Stimulated activated CD4-positive, alpha-beta T cell treated with anti-CD3 and anti-CD28 coated beads, Interleukin-1b, Interleukin-23, amount 100 ng/mL, for 1 hour (primary cell): ENCODE measurements at regions not wholly inside any gene's neighbourhood (a gene's known extent, or its start where the extent isn't known, plus 50 kb on each side); places are given as distances from the start of the nearest gene placed in this dataset.
"Not testable (repeated sequence)": the region's sequence is repeated elsewhere in the genome, so short reads cannot be mapped to it uniquely, and the experiment has no call there.

Experiments
- DNase-seq, 2 donors: peaks; one replicate each; pipeline ENCODE4 v3.0.0-alpha.2; 2020; ENCODE audit warnings: low read depth in 2 of 2

DNA sequence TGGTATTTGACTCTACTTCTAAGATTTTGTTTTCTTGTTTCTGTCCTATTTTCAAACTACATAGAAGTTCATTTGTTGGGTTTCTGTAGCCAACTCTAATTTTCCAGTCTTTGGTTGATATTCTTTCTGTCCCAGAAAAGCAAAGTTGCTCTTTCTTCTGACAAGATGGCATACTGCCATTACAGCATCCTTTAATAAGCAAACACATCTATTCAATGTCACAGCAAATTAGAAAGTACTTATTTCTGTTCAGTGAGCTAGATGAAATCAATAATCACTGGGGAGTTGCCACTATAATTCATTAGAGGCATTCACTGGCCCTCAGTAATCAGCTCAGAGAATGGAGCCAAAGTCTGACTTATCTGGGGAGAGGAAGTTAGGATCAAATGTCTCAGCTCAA is 1258.0 kb upstream of the IGFBP7 start:
- no peak for DNase-seq

DNA sequence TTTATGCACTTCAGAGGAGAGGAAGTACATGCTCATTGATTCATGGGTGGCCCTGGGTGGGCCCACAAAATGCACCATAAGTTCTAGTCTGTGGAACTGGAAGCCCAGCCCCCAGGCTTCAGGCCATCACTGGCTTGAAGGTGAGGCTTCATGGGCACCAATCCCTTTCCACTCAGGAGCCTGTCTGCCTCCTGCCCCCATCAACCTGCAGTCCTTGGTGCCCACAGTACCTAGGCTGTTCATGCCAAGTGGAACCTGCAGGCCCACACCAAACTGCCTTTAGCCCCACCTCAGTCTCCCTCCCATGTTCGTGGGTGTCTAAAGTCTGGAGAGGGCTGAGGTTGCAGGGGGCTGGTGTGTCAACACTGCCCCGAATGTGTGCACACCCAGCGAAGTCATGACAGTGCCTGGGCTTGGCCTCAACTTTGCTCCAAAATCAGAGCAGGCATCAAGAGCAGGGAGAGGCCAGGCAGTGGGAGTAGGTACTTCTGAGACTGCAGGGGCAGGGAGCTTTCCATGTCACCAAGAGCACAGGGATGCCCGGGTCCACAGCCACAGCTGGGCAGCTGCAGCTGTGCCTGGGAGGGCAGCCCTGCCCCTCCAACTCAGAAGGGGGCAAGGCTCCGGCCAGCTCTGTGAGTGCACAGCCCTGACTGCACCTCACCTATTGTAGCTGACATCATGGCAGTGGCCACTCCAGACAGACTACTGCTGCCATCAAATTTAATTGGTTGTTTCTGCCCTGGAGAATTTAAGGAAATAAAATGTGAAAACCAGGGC is 1250.4 kb upstream of the IGFBP7 start:
- no peak for DNase-seq

DNA sequence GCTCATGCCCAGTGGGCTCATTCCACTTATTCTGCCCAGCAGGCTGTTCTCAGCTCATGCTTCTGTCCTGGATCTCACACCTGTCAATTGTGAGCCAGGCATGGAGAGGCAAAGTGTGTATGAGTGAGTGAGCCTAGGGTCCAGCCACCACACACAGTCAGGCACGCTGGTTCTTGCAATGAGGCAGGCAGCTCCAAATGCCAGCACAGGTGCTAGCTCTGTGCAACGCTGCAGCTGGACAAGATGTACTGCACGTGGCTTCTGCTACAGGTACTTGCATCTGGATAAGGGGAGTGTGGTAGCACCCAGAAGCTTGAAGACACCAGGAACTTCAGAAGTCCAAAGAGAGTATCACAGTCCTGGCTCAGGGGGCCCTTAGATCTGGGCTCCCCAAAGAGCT is 1249.4 kb upstream of the IGFBP7 start:
- no peak for DNase-seq

DNA sequence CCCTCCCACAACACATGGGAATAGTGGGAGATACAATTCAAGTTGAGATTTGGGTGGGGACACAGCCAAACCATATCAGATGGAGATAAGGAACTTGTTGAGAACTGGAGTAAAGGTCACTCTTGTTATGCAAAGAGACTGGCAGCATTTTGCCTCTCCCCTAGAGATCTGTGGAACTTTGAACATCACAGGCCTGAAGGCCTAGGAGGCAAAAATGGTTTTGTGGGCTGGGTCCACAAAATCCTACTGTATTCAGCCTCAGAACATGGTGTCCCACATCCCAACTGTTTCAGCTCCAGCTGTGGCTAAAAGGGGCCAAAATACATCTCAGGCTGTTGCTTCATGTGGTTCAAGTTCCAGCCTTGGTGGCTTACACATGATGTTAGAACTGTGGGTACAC is 1247.8 kb upstream of the IGFBP7 start:
- no peak for DNase-seq

DNA sequence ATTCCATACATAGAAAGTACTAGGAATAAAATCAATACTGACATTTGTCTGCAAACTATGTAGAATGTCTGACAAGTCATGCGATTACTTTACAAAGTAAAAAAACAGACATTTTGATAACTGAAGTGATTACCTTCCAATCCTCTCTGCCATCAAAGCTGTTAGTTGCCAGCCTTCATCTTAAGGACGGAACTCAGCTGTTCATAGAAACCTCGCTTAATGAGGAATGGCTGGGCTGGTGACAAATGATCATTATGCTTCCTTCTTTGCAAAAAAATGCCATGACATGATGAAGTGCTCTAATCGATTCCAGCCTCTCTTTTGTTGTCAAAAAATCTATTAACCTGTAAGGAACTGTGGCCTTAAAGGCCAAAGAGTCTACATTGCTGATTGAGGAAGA is 1214.9 kb upstream of the IGFBP7 start:
- no peak for DNase-seq

DNA sequence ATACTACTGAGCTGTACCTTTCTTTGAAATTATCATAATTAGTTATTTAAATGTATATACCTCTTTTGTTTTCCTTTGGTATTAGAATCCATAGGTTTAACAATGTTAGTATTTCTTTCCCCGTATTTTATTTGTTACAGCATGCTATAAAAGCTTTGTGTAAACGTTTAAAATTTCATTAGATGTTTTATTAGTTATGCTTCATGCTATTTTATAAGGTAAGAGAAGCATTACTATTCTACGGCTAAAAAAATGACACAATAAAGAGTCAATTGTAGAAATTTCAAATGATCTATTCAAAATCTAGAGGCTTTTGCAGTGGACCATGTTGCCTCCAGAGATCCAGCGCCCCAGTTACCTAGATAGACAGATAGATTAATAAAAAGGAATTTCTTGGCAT is 1203.3 kb upstream of the IGFBP7 start:
- DNase-seq, result no peak

DNA sequence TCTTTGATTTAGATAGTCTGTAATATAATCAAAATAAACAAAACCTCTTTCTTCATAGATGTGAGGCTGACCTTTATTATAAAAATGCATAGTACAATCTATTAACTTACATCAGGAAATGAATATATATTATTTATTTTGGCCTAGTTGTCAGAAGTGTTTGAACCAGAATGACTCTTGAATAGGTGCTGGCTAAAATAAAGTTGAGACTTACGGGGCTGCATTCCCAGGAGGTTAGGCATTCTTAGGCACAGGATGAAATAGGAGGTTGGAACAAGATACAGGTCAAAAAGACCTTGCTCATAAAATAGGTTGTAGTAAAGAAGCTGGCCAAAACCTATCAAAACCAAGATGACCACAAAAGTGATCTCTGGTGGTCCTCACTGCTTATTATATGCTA is 1193.3 kb upstream of the IGFBP7 start:
- no peak for DNase-seq

DNA sequence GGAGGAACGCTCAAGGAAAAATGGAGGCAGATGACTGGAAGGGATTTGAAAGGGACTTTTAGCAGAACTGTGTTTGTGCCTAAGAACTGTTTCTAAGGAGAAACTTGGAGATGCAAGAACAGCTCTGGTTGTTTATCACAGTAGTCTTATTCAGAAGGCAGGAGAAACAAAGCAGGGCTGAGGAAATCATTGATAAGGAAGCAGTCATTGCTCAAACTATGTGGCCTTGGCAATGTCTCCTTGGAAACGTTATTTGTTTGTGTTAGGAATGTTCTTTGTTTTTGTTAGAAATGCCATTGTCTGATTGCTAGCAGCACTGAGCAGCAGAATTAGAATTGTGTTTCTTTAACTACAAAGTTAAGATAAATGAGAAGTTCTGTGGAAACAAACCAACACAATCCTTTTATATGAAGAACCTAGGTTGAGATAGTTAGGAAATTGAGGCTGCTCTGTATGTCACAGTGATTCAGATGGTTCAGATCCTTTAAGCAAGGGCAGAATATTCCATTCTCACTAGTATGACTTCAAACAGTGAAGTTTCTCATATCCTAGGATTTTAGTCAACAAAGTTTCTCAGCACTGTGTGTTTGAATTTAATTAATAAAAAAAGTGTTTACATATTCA is 1191.3 kb upstream of the IGFBP7 start:
- DNase-seq, result no peak

DNA sequence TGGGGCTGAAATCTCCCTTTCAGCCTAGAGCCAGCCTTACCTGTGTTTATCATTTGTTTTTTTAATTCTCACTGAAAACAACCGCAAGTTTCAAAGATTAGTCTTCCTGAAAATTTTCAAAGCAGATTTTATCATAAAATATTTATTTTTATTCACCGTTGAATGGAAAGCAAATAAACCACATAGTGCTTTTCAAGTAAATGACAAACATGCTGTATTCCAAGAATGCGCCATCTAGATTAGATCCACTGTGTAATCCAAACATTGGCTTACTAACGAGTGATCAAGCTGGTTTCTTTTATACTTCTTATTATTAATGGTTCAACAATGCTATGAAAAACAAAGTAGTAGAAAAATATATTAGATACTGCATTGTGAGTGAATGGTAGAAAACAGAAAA is 1176.2 kb upstream of the IGFBP7 start:
- DNase-seq, result no peak

DNA sequence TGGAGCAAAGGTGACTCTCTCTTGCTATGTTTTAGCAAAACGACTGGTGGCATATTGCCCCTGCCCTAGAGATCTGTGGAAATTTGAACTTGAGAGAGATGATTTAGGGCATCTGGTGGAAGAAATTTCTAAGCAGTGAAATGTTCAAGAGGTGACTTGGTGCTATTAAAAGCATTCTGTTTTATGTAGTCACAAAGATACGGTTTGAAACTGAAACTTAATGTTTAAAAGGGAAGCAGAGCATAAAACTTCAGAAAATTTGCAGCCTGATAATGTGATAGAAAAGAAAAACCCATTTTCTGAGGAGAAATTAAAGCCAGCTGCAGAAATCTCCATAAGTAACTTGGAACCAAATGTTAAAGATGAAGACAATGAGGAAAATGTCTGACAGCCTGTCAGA is 1170.7 kb upstream of the IGFBP7 start:
- DNase-seq, result not testable (repeated sequence)

DNA sequence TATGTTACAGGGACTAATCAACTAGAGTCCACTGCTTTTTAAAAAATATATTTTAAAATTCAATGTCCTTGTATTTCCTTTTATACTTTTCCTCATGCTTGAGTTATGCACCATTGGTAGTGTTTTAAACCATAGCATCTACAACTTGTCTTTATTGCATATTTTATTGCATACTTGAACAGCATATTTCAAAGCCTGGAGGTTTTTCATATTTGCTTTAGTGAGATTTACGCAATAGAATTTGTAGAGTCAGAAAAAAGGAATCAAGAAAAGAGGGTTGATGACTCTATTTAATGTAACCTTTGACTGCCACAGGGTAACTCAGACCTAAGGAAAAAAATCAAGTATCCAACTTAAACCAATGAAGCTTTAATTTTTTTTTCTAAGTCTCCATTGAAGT is 1165.7 kb upstream of the IGFBP7 start:
- no peak for DNase-seq

DNA sequence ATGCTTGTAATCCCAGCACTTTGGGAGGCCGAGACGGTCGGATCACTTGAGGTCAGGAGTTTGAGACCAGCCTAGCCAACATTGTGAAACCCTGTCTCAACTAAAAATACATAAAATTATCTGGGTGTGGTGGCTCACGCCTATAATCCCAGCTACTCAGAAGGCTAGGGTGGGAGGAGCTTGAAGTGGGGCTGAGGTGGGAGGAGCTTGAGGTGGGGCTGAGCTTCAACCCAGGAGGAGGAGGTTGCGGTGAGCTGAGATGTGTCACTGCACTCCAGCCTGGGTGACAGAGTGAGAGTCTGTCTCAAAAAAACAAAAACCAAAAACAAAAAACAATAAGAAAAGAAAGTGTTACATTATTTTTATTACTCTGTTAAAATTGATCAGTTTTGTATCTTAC is 1164.4 kb upstream of the IGFBP7 start:
- DNase-seq, result no peak

DNA sequence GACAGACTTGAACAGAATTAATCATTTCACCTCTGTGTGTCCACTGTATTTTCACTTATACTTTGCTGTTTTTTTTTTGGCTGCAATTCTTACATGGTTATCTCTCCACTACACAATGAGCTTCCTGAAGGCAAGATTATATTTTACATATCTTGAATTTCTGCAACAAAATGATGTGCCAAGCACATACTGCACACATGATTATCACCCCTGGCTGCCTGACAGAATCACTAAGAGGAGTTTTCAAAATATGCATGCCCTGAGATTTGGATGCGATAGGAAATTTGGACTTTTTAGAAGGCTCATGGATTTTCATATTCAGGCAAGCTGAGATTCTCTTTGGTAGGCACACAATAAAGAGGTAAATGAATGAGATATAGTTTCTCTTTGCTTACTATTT is 1162.1 kb upstream of the IGFBP7 start:
- no peak for DNase-seq

DNA sequence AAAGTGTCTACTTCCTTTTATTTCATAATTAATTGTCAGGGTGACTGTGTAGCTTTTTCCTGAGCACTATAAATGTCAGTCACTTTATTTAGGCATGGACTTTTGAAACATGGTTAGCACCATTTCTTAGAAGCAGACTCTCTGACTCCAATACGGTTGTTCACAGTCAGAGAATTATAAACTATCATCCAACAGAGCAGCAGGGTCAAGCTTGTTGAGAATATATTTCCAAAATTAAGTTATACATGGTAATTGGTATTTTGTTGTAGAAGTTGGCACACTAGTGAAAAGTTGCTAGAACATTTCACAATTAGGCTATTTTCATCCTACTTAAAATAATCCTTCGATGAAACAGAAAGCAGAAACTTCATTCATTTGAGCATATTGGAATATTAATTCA is 1155.5 kb upstream of the IGFBP7 start:
- DNase-seq, result no peak

DNA sequence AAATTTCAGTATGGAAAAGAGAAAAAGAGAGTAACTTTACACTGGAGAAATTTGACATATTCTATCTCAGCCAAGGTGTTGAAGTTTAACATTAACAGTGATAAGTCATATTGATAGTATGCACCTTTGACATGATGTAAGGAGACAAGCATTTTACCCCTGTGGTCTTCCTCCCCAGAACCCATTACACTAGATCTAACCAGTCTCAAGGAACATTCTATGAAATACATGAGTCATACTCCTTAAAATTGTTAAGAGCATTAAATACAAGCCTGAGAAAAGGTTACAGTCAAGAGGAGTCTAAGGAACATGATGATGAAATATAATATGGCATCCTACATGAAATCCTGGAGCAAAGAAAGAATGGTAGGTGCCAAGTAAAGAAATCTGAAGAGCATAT is 1151.3 kb upstream of the IGFBP7 start:
- no peak for DNase-seq

DNA sequence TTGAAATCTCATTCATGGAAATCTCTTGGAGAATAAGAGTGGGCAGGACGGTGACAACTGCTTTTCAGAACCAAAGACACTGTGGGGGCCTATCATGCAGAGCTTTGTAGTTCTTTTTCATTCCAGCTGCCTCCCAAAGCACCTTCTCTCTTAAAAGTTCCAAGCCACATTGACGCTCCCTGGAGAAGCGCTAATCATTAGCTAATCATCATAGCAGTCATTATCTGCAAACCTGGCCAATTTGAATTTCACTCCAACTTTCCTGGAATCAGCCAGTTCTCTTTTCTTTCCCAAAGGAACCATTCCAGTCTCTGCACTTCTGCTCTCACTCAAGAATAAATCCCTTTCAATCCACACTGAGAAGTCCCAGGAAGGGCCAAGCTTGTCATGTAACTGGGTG is 1144.1 kb upstream of the IGFBP7 start:
- DNase-seq, result no peak

DNA sequence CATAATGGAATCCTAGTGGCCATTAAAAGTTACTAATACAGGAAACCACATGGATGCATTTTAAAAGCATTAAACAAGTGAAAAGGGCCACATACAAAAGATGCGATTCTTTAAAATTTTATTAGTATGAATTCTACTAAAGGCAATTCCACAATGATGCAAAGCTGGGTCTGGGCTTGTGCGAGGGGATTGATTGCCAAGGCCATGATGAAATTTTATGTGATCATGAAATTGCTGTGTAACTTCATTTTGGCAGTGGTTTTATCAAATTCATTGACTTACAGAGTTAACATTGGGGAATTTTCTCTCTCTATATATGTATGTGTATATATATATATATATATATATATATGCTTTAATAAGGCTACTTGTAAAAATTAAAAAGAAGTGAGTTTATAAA is 1142.5 kb upstream of the IGFBP7 start:
- no peak for DNase-seq

DNA sequence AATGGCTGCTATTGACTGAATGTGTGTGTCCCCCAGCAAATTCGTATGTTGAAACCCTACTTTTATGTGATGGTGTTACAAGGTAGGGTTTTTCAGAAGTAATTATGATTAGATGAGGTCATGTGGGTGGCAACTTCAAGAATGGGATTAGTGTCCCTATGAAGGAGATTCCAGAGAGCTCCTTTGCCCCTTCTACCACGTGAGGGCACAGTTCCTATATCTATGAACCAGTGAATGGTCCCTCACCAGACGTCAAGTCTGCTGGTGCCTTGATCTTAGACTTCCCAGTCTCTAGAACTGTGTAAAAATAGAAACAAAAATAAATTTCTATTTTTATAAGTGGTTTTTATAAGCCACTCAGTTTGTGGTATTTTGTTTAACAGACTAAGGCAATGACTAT is 1137.6 kb upstream of the IGFBP7 start:
- no peak for DNase-seq

DNA sequence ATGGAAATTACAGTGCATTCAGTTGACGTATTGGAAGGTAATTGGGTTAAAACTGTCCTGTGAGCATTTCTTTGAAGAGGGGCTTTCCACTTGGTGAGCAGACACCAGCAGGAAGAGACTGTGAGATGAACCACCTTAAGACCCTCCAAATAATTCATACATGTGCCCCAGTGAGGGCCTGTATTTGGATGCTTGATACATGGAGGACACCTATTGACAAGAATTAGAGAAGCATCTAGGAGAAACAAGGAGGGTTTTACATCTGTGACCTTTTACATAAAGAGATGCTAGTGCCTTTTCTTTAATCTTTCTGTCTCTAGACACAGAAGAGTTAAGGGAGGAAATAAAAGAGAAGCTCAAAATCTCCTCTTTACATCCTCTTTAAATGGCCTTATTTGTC is 1115.3 kb upstream of the IGFBP7 start:
- DNase-seq, result no peak

DNA sequence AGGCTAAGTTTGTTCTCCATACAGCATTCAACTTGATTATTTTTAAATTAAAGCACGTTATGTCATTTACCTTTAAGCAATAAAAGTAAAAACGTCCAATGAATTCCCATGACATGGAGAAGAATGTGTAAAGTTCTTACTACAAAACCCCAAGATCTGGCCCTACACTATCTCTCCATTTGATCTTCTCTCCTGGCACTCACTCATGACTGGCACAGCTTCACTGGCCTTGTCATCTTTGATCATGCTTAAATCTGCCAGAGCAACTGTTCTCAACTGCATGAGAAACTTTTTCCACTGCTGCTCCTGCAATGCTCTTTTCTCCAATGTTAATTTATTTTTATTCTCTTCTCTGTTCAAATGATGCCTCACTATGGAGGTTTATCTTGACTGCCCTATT is 1109.0 kb upstream of the IGFBP7 start:
- no peak for DNase-seq

DNA sequence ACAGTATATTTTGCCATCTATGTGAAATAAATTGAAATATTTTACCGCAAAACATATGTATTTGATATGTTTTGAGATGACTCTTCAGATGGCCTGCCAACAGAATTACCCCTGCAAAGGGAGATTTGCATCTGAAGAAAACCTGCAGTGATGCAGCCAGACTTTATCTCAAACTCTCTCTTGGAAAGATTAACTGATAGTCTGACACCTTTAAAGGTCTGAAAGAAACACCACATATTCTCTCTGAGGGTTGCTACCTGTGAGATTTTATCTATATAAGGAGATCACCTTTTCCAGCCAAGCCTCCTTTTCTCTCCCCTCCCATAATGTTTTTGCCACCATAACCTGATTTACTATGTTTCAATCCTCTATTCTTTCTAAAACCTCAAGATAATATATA is 1106.3 kb upstream of the IGFBP7 start:
- DNase-seq, result no peak

DNA sequence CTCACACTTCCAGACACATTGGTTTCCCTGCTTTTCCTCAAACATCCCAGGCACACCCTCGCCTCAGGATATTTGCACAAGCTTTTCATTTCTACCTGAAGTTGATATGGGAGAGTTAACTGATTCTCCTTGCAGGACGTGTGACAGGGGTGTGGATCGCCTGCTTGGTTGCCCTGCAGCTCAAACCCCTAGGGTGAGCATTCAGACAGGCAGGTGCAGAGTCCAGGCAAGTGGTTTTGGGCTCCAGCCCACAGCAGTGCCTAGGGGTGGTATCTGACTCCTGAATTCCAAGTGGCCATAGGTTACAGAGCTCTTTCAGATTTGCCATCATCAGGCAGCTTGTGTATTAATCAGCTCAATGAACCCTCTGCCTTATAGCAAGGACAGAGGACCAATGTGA is 1104.2 kb upstream of the IGFBP7 start:
- DNase-seq, result no peak

DNA sequence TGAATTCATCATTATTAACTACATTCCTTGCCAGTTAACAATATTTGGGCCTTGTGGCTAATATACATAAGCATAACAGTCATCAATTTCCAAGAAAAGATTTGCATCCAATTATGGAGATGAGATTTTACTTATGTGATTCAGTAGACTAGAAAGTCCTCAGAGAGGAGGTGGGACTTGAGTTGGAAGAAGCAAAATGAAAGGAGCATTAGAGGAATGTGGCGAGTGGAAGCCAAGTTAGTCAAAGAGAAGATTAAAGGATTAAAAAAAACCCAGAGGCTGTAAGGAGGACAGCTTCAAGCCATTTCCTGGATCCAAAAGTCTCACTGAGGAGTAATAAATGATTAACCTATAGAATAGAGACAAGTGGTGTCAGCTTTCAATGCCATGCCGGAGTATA is 1099.4 kb upstream of the IGFBP7 start:
- no peak for DNase-seq

DNA sequence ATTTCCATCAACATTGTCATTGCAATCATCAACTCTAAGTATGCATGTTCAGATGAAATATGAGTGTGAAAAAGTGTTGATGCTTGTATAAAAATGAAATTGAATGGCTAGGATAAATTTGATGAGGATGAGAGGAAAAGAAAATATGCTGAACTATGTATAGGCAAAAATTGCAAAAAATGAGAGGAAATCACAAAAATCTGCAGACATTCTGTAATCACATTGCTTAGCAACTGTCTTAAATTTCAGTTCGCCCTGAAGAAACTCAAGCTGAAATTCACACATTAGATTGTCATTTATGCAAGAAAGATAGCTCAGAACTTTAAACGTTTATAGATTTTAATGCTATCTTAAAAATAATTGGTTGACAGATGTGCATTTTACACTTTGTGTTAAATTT is 1098.8 kb upstream of the IGFBP7 start:
- DNase-seq, result no peak
